Stimulated activated CD4-positive, alpha-beta T cell treated with anti-CD3 and anti-CD28 coated beads, Interleukin-12 subunit alpha, Interleukin-12 subunit beta, amount 100 ng/mL, for 4 hours (primary cell): ENCODE measurements at regions not wholly inside any gene's neighbourhood (a gene's known extent, or its start where the extent isn't known, plus 50 kb on each side); places are given as distances from the start of the nearest gene placed in this dataset.

Source experiments
- DNase-seq: peaks from one replicate; pipeline ENCODE4 v3.0.0-alpha.2; 2020

DNA sequence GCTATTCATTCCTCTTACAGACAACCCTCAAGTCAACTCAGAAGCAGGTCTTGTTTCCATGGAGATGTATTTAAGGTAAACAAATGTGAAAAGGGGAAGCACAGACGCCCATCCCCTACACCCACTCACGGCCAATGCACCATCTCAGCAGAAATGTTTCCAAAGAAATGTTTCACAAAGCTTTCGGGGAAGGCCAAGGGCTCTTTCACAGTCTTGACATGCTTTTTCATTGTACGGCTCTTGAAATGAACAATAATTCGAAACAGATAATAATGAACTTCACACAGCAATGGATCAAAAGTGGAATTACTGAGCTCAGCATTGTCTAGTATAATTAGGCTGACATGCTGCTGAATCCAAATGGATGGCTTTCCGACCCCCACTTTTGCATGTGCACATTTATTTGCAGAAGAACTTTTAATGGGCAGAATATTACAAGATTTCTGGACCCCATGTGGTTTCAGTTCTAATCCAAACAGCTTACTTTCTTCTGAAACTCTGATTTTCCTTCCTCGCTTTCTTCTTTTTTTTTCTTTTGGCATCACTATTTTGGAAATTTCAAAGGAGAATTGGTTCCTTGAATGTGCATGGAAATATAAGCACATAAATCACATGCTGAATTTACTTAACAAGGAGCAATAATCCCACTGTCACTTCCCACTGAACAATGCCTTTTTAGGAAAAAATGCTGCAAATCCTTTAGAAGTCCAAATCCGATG lies 160.9 kb downstream of the SMIM20 start:
- peak; percentile 58 for DNase-seq

DNA sequence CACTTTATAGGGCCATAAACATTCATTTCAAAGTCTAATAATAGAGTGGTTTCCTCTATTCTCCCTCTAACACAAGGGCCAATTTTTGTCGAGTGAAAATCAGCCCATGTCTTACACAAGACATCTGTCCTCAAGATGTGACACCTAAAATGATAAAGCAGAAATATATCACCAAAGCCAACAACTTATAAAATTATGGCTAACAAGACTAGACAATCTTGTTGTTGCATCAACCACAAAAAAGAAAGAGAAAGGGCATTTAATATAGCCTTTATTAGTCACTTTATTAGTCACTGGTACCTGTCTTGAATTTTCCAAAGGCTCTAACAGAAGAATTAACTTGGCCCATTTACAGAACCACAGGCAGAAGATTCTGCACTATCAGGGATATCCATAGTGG lies 161.6 kb downstream of the SMIM20 start:
- no peak for DNase-seq

DNA sequence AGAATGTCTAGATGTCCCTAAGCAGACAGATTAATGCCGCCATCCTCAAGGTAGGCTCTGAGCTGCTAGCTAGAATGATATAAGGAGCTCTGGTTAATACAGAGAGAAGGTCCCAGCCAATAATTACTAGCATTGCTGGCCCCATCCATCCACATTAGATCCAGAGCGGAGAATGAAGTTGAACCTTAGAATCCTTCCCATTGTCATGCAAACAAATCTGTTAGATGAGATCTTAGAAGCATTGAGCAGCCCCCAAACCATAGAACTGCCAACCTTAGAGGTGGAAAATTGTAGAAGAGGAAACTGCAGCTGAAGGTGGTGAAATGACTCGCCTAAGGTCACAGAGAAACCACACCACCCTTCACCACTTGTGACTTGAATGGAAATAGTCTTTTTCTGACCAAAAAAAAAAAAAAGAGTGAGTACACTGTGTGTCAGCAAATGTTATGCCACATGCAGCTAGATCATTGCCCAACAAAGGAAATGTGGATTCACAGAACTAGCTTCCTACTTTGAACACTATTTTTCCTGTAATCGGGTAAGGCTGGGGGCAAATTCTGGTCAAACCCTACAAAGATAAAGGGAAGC lies 162.1 kb downstream of the SMIM20 start:
- DNase-seq, result no peak

DNA sequence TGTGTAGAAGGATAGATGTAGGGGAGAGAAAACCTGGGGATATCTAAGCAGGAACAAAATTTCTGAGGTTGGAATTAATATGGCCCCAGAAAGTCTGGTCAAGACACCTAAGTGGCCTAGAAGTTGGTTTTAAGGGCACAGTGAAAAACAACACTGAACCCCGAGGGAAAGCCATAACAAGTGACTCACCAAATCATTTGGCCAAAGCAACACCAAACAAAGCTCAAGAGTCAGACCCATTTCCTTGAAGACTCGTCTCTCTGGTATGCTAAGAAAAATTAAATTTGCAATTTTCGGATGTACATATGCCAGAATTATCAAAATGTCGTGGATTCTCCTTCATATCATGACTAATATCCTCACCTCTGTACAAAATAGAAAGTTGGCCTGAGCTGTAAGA lies 162.9 kb downstream of the SMIM20 start:
- DNase-seq, result no peak

DNA sequence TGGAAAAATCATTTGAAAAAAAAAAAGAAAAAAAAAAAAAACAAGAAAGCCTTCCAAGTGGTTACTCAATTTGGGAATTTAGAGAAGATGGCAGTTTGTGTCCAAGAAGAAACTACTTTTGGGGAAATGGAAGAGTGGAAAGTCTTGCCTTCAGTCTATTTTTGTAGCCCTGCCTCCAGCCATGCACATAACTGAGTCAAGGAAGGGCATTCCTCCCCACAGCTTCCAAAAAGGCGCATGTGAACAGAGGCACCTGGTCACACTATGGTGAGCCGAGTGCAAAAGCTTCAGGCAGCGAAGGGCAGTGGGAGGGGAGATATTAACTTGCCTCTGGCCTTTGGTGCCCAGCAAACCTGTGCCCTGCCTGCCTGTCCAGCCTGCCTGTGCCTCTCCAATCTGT lies 163.7 kb downstream of the SMIM20 start:
- DNase-seq, result no peak

DNA sequence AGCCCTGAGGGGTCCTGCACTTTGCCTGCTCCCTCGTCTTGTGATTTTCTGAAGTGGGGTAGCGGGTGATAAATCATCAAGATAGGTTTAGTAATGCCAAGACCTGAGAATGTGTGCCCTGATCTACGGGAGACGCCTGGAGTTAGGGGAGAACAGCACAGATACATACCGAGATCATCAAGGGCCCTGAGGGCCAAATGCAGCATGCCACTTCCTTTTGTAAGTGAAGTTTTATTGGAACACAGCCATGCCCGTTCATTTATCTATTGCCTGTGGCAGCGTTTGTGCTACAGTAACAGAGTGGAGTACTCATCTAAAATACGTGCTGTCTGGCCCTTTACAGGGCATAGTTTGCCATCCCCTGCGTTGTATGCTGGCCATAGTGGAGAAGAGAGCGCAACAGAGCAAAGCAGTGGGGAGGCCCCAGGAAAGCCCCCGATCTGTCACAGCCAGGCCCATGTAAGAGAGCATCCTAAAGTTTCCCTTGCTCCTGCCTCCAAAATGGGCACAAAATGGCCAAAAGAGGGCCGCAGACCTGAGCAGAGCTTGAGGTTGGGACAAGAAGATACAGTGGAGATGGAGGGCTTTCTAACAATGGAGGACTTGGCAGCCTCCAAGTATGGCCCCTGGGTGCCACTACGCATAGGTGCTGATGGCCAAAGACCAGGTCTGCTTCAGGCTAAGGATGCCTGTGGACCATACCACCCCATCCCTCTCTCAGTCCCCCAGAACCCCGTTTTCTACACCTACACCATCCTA lies 167.0 kb downstream of the SMIM20 start:
- DNase-seq, result no peak

DNA sequence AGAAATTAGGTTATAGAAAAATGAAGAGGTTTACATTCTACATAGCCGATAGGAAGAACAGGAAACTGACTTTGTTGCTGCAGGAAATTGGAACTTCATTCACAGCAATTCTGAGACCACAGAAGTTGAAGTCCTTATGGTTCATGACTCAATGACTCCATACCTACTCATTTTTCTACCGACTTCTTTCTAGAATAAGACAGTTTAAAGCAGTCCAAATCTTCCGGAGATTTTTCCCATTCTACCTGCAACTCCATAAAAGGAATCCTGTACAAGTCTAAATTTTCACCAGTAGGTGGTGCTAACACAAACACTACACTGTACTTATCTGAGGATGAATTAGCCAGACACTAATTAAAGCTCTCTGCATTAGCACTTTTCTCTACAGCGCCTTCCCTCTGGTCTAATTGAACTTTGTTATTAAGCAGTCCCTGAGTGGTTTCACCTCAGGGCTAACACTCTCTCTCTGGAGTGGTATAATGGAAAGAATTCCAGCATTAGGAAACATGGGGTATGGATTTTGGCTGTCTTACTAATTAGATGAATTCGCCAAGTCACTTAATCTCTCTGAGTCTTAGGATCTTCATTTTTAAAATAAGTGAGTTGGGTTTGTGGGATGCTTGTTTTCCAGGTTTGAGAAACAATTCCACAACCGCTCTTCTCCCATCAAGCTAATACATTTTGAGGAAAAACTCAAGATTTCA lies 167.9 kb downstream of the SMIM20 start:
- no peak for DNase-seq

DNA sequence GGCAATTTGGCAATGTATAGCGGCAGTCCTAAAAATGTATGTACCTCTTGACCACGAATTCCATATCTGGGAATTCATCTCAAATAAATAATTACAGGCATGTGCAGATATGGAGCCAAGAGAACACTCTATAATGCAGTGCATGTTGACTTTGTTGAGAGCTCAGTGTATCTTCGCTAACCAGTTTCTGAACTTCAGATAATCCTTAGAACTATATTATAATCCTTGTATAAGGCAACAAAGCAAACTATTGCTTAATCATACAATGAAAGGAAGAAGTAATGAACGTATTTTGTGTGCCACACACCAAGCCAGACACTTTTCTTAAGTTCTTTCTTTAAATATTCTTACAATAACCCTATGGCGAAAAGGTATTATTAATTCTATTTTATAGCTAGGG lies 168.5 kb downstream of the SMIM20 start:
- no peak for DNase-seq

DNA sequence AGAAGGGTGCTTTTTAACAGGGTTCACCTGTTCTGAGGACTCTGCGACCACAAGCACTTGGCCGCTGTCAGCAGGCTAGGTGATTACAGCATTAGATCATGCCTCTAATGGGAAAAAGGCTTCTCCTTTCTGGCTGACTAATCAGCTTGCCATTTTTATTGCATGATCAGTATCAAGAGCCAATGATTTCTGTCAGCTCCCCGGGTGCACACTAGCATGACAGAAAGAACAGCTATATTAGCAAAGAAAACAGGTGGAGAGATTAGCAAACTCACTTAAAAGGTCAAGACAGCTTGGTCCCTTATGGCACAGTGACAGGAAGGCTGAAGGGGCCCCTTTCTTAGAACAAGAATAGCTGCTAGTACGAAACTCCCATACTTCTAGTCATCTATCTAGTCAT lies 170.0 kb downstream of the SMIM20 start:
- no peak for DNase-seq

DNA sequence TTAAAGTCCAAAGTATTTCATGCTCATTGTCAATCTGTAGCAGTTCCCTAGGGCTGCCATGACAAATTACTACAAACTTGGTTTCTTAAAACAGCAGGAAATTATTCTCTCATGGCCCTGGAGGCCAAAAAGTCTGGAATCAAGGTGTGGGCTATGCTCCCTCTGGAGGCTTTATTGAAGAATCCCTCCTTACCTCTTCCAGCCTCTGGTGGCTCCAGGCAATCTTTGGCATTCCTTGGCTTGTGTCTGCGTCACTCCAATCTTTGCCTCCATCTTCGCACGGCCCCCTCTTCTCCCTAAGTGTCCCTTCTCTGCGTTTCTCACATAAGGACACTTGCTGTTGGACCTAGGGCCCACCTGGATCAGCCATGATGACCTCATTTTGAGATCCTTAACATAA lies 170.4 kb downstream of the SMIM20 start:
- DNase-seq, result no peak

DNA sequence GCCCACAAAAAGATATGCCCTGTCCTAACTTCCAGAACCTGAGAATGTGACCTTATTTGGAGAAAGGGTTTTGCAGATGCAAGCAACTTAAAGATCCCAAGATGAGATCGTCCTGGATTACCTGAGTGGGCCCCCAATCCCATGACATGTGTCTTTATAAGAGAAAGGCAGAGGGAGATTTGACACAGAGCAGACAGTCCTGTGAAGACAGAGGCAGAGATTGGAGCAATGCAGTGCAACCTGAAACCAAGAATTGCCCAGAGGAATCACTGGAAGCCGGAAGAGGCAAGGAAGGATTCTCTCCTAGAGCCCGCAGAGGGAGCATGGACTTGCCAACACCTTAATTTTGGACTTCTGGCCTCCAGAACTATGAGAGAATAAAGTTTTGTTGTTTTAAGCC lies 171.5 kb downstream of the SMIM20 start:
- no peak for DNase-seq

DNA sequence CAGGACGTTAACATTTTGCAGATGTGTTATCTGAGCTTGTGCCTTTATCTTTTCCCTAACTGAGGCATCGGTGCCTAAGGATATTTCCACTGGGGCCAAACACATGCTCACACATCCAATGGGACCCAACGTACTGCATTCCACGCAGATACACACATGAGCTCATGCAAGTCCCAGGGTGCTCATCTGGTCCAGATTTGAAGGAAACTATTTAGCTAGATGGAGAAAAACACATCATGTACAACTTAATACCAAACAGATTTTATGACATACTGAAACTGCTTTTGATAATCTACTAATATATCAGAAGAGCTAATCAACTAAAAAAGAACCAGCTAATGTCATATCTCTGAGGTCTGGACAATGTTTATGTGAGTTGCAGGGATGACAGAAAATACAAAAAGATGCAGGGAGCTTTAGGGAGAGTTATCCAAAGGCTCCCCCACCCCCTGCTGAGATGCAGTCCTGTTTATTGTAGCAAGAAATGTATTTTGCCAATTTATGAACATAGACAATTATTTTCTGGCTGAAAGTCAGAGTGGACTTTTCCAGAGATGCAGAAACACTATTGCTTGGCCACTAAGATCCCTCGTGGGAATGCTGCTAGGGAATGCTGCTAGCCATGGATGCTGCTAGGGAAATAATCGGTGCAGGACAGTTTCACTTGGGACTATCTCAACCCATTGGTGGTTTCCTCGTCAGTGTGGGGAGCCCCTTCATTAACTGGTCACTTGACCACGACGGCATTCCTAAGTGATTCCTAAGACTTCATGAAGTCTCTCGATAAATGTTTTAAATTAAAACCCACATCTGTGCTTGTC lies 172.8 kb downstream of the SMIM20 start:
- no peak for DNase-seq

DNA sequence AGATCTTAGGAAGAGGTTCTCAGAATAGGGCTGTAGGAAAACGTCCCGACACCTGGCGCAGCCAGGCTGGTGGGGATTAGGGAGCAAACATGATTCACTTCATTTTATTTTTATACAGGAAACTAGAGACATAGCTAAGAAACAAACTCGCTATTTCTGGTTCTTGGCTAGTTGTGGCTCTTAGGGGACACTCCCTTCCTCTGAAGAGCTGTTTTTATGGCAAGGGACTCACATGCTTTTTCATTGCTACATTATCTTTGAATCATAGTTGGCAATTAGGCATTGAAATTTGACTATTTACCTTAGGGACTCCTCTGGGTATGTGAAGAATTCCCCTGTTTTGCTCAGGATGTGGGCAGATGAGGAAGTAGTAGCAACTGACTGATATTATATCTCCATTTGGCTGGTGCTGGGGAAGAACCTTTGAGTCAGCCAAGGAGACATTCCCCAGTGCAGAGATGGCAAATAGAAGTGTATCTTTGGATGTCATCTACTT lies 174.5 kb downstream of the SMIM20 start:
- DNase-seq, result no peak

DNA sequence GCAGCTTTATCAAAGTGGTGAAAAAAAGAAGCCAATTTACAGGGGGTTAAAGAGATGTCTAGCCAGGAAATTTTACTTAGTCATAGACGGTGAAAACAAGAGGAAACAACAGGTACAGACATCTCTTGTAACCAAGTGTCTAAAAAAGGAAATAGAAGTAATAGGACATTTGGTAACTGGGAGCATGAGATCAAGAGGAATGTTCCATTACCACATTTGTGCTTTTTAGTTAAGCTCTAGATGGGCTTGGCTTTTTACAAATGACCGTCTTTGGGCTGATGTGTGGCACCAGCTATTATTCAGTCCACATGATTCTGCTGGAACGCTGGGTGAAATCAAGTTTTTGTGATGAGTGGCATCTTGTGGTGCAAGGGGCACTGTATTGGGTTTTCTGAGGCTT lies 179.5 kb downstream of the SMIM20 start:
- DNase-seq, result no peak

DNA sequence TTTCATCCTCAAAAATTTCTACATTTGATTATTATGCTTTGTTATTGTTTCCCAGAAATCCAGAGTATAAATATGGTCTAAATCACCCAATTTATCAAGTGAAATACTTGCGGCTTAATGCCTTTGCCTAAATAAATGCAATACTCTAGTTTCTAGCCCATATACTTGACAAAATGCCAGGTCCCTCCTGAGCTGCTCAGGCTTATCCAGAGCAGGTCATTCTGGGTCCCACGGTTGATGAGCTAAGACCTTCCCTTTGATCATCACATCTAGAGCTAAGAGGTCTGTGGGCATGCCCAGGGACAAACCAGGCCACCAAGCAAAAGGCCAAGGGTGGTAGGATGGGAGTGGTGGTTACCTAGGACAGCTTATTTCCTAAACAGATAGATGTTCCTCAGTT lies 180.1 kb downstream of the SMIM20 start:
- no peak for DNase-seq

DNA sequence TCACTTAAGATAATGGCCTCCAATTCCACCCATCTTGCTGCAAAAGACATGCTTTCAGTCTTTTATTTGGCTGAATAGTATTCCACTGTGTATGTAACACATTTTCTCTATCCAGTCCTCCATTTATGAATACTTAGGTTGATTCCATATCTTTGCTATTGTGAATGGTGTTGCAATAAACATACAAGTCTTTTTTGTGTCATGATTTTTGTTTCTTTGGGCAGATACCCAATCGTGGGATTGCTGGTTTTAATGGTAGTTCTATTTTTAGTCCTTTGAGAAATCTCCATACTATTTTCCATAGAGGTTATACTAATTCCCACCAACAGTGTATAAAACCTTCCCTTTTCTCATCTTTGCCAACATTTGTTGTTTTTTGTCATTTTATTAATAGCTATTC lies 180.9 kb downstream of the SMIM20 start:
- no peak for DNase-seq

DNA sequence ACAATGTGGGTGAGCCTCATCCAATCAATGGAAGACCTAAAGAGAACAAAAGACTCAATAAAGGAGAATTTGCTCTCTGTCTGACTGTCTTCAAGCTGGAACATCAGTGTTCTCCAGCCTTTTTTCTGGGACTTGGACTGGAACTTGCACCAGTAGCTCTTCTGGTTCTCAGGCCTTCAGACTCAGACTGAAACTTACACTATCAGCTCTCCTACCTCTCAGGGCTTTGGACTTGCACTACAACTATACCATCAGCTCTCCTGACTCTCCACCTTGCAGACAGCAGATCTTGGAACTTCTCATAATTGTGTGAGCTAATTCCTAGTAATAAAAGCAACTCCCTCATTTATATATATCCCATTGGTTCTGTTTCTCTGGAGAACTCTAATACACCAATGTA lies 185.9 kb downstream of the SMIM20 start:
- no peak for DNase-seq

DNA sequence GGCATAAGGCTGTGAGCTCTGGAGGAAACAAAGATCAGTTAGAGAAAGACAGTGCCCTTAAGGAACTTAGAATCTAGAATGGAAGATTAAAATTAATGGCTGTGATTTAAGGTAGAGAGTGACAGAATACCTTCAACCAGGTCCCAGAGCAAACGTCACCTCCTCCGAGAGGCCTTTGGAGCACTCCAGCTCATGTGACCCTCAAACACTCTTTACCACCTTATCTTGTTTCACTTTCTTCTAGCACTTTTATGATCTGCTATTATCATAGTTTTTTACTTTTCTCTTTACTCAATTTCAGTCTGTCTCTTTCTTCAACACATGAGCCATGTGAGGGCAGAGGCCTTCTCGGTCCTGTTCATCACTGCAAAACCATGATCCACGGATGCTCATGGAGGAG lies 187.0 kb downstream of the SMIM20 start:
- DNase-seq, result no peak

DNA sequence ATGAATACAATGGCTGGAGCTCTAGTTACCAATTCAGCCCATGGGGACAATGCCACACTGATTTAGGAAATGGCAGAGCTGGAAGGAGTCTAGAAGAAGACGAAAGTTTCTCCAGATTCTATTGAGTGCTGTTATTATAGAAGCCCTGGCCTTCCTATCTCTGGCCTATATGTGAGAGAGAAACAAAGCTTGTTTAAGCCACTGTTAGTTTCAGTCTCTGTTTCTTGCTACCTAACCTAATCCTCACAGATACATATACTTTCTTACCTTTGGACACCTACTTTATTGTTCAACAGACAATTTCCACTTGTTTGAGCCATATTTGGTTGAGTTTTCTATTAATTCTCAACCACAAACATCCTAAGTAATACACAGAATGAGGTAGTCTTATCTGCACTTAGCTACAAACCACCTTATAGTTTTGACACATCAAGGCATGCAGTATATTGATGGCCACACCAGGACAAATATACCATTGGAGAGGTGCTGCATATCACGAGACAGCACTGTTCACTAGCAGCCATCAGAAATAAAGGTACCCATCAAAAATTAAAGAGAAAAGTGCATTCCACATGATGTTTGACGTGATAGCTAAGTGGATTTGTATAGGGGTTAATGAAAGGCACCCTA lies 190.2 kb downstream of the SMIM20 start:
- DNase-seq, result no peak

DNA sequence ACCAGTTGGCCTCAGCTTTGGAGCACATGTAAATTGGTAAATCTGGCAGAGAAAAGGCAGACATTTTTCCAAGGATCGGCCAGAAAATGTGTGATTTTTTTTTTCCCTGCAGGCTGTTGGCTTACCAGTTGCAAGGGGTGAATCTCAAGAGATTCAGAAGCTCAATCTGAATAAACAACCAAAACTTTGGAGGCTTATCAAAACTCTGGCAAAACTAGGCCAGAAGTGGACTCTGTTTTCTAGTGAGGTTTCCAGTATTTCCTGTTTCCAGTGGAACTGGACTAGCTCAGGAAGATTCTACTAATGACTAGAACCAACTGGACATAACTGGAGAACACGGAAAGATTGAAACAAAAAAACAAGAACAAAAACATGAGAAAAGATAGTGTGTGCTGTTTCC lies 191.3 kb downstream of the SMIM20 start:
- DNase-seq, result no peak

DNA sequence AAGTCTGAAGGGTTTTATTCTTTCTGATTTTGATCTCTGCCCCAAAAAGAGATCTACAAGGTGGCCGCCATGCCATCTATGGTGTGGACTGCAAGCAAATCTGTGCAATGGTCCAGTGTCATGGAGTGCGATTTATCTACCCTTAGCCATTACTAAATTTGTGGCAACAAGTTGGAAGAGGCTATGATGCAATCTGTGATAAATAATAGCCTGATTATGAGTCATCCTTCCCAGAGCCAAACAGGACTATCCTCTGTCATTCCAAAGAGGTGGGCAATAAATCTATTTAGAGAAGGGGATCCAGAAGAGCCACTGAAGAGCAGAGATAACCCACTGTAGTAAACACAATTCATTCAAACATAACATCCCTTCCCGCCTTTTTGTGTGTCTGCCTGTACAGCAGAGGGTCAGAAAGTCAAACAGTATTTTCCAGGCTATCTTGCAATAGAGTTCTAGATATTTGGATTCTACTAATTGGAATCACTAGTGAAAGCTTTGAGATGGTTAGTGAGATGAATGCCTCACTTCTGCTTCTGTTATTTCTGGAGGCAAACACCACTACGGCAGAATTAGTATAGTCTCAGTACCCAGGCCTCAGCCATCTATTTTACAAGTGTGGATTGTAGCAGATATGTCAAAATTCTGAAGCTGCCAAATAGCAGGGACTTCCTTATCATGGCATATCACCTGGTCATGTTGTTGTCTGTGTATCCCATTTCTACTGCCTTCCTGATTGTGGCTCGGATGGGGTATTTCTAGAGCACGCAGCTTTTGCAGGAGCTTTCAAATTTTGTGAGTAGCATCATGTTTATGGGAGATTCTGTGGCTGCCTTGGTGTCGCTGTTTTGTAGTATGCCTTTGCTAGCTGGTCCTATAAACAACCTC lies 192.0 kb downstream of the SMIM20 start:
- DNase-seq, result no peak
